ENCODE measurements at regions not wholly inside any gene's neighbourhood (a gene's known extent, or its start where the extent isn't known, plus 50 kb on each side); places are given as distances from the start of the nearest gene placed in this dataset.

DNA sequence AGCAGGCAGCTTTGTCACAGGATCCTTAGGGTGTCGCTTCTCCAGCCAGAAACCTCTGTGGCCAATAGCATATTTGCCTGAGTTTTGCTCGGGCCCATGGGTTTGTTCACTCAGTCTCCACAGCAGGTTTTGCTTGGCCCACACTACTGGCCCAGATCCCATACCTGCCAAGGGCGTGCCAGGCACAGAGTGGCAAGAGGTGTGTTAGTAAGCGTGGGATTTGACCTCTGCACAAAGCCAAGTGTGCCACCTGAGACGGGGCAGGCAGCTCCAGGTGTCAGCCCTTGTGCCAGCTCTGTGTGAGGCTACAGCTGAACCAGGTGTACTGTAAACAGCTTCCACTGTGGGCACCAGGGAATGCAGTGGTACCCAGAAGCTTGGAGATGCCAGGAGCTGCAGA lies 2003.0 kb downstream of the C4orf33 start (continued):
- TF ChIP-seq, protein P1, sequence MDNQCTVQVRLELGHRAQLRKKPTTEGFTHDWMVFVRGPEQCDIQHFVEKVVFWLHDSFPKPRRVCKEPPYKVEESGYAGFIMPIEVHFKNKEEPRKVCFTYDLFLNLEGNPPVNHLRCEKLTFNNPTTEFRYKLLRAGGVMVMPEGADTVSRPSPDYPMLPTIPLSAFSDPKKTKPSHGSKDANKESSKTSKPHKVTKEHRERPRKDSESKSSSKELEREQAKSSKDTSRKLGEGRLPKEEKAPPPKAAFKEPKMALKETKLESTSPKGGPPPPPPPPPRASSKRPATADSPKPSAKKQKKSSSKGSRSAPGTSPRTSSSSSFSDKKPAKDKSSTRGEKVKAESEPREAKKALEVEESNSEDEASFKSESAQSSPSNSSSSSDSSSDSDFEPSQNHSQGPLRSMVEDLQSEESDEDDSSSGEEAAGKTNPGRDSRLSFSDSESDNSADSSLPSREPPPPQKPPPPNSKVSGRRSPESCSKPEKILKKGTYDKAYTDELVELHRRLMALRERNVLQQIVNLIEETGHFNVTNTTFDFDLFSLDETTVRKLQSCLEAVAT (IDR thresholded peaks at IDR 0.05): no peak
- no peak for TF ChIP-seq ZNF24 (IDR thresholded peaks at IDR 0.05)
- TF ChIP-seq RAD21 (IDR thresholded peaks at IDR 0.05; ENCODE audit: insufficient read depth, low read depth, low read length): no peak

DNA sequence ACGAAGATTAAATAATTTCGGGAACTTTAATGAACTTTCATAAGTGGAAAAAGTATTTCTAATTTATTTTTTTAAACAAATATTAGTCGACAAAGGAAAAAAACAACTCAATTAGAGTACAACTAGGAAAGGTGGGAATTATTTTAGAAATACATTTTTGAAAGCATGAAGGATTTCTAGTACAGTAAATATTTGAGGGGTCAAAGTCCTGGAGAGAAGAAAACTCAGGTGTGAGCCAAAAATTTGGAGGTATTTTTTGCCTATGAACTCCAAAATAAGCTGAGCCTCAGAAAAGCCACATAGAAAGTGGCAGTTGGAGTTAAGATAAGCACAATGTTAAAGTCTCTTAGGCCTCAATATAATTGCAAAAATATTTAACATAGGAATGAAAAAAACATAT lies 2017.3 kb downstream of the C4orf33 start:
- no TSS peak for BruUV-seq (replicated peaks)
- Histone ChIP-seq H3K9ac (ENCODE audit: control insufficient read depth, insufficient read depth, low read length) (no peak overlapping the region), H2AFZ (ENCODE audit: control insufficient read depth, low read depth, low read length) (no peak overlapping the region), H3K9me3 (replicated peaks; ENCODE audit: control insufficient read depth, insufficient read depth, low read length) (no peaks in the 10 kb centered on the region), H4K20me1 (ENCODE audit: control insufficient read depth, insufficient read depth) (no peaks in the 10 kb centered on the region), H3K4me2 (ENCODE audit: control insufficient read depth, insufficient read depth) (no peak overlapping the region), H3K4me1 (ENCODE audit: control insufficient read depth, insufficient read depth, low read length) (no peaks in the 10 kb centered on the region), H3K27ac (ENCODE audit: control insufficient read depth, insufficient read depth) (no peak overlapping the region), H3K4me3 (no peak overlapping the region), H3K79me2 (ENCODE audit: control insufficient read depth, insufficient read depth, low read length) (no peaks in the 10 kb centered on the region), H3K27me3 (replicated peaks in 1 of 2; ENCODE audit: control insufficient read depth in 2 of 2, insufficient read depth in 2 of 2, low read length in 1 of 2) (no peaks in the 10 kb centered on the region), H3K36me3 (ENCODE audit: control insufficient read depth in 2 of 2, insufficient read depth in 2 of 2, low read length in 1 of 2) (no peaks in the 10 kb centered on the region)
- 10% methylated on average over 3 of the region's 3 CpGs for WGBS (ENCODE audit: insufficient coverage, insufficient replicate concordance, low lambda C conversion rate, missing lambda C conversion rate)
- ChIA-PET CTCF (no interaction called here), RAD21 (ENCODE audit: unreplicated experiment) (no interaction called here), SMC1A (ENCODE audit: uncharacterized antibody, unreplicated experiment) (no interaction called here), POLR2A (no interaction called here)
- TF ChIP-seq, protein P2, sequence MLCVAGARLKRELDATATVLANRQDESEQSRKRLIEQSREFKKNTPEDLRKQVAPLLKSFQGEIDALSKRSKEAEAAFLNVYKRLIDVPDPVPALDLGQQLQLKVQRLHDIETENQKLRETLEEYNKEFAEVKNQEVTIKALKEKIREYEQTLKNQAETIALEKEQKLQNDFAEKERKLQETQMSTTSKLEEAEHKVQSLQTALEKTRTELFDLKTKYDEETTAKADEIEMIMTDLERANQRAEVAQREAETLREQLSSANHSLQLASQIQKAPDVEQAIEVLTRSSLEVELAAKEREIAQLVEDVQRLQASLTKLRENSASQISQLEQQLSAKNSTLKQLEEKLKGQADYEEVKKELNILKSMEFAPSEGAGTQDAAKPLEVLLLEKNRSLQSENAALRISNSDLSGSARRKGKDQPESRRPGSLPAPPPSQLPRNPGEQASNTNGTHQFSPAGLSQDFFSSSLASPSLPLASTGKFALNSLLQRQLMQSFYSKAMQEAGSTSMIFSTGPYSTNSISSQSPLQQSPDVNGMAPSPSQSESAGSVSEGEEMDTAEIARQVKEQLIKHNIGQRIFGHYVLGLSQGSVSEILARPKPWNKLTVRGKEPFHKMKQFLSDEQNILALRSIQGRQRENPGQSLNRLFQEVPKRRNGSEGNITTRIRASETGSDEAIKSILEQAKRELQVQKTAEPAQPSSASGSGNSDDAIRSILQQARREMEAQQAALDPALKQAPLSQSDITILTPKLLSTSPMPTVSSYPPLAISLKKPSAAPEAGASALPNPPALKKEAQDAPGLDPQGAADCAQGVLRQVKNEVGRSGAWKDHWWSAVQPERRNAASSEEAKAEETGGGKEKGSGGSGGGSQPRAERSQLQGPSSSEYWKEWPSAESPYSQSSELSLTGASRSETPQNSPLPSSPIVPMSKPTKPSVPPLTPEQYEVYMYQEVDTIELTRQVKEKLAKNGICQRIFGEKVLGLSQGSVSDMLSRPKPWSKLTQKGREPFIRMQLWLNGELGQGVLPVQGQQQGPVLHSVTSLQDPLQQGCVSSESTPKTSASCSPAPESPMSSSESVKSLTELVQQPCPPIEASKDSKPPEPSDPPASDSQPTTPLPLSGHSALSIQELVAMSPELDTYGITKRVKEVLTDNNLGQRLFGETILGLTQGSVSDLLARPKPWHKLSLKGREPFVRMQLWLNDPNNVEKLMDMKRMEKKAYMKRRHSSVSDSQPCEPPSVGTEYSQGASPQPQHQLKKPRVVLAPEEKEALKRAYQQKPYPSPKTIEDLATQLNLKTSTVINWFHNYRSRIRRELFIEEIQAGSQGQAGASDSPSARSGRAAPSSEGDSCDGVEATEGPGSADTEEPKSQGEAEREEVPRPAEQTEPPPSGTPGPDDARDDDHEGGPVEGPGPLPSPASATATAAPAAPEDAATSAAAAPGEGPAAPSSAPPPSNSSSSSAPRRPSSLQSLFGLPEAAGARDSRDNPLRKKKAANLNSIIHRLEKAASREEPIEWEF (IDR thresholded peaks at IDR 0.05; ENCODE audit: insufficient replicate concordance, low read depth, low read length): no peak
- no peak for TF ChIP-seq JUND (IDR thresholded peaks at IDR 0.05; ENCODE audit: low read depth, low read length)
- TF ChIP-seq YBX1 (IDR thresholded peaks at IDR 0.05): no peak
- TF ChIP-seq, protein P3, sequence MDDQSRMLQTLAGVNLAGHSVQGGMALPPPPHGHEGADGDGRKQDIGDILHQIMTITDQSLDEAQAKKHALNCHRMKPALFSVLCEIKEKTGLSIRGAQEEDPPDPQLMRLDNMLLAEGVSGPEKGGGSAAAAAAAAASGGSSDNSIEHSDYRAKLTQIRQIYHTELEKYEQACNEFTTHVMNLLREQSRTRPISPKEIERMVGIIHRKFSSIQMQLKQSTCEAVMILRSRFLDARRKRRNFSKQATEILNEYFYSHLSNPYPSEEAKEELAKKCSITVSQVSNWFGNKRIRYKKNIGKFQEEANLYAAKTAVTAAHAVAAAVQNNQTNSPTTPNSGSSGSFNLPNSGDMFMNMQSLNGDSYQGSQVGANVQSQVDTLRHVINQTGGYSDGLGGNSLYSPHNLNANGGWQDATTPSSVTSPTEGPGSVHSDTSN (IDR thresholded peaks at IDR 0.05; ENCODE audit: insufficient replicate concordance, low read depth, low read length): no peak
- no peak for TF ChIP-seq MTA3 (IDR thresholded peaks at IDR 0.05; ENCODE audit: borderline replicate concordance, low read length)
- no peak for TF ChIP-seq NRF1 (conservative IDR thresholded peaks at IDR 0.05; ENCODE audit: low read depth, low read length)
- FAIRE-seq (no peak), DNase-seq (ENCODE audit: low read depth, low spot score) (no peak), ATAC-seq (no peak)
- intact Hi-C loops (cut with micrococcal nuclease; ENCODE audit: unreplicated experiment) (no loop called here), in situ Hi-C loops (cut with MboI) (no loop called here)

Measured in GM12878 (cell line).